K562 (cell line): ENCODE measurements at regions not wholly inside any gene's neighbourhood (a gene's known extent, or its start where the extent isn't known, plus 50 kb on each side); places are given as distances from the start of the nearest gene placed in this dataset.

Experiments used
- ATAC-seq: fragments of 200-7000 bp; cut with Tn5 transposase; 3 replicates; pipeline ENCODE4 v1.9.1; 2020; ENCODE audit warnings: moderate library complexity
- BruUV-seq: library from RNA; stranded (reverse); fragments of 400-500 nt; replicated peaks from 2 replicates; lab custom pipeline; 2021; lab: Mats Ljungman, UMichigan
- CTCF ChIA-PET: fragments of 300-600 bp; formaldehyde crosslinking; extraction: SDS; loops from one replicate; lab custom pipeline; 2021; ENCODE audit warnings: low intra/inter-chr PET ratio; lab: Yijun Ruan, JAX
- POLR2A ChIA-PET: fragments of 300-600, 350-650 bp; sonication (Branson Sonifier 250); formaldehyde crosslinking; extraction: SDS; loops from one replicate; lab custom pipeline; 2021; ENCODE audit warnings: antibody characterized with exemption, inconsistent platforms; lab: Yijun Ruan, JAX
- DNase-seq, 4 experiments: peaks; one replicate each; pipeline versions ENCODE4 v3.0.0 to v3.0.0-alpha.2; 2011 to 2018; ENCODE audit warnings: low spot score in 3 of 4, mixed read lengths in 3 of 4; ENCODE audit errors: extremely low read depth in 1 of 4
- FAIRE-seq: peaks from 2 replicates; lab custom pipeline; 2011; peaks lifted over from hg19 to GRCh38; lab: Jason Lieb, UNC
- H2AFZ ChIP-seq: 2 replicates; pipeline ENCODE4 v1.6.0; 2011; ENCODE audit warnings: low read depth, low read length, control low read depth, inconsistent platforms
- H3K27ac ChIP-seq: fragments of 200-600 bp; 3 replicates; pipeline ENCODE4 v1.8.0; 2011; ENCODE audit warnings: low read depth, mild to moderate bottlenecking, control low read depth, inconsistent platforms, low read length, moderate library complexity, mixed read lengths; ENCODE audit errors: extremely low read depth
- H3K27me3 ChIP-seq, 2 experiments: fragments of 300-600 bp in 1 of 2; 2 replicates in 1 of 2; 3 replicates in 1 of 2; pipeline versions ENCODE4 v1.6.0 to v1.8.0; 2011; ENCODE audit warnings: inconsistent platforms in 2 of 2, low read length in 2 of 2, mild to moderate bottlenecking in 1 of 2, mixed read lengths in 1 of 2, moderate library complexity in 1 of 2; ENCODE audit not compliant: control insufficient read depth in 2 of 2, insufficient read depth in 2 of 2
- H3K36me3 ChIP-seq: fragments of 300-600 bp; 3 replicates; pipeline ENCODE4 v1.8.0; 2011; ENCODE audit warnings: mild to moderate bottlenecking, low read length, inconsistent platforms; ENCODE audit not compliant: control insufficient read depth, insufficient read depth
- H3K4me1 ChIP-seq, 2 experiments: fragments of 200-600 bp in 1 of 2; replicated peaks in 1 of 2; 2 replicates in 1 of 2; 3 replicates in 1 of 2; pipeline versions ENCODE4 v1.5.1 to v1.8.0; 2011; ENCODE audit warnings: inconsistent platforms in 2 of 2, low read length in 2 of 2, mild to moderate bottlenecking in 1 of 2, mixed read lengths in 1 of 2, moderate library complexity in 1 of 2; ENCODE audit not compliant: control insufficient read depth in 2 of 2, insufficient read depth in 2 of 2
- H3K4me2 ChIP-seq: 2 replicates; pipeline ENCODE4 v1.6.1; 2011; ENCODE audit warnings: low read length, control low read depth, inconsistent platforms, mixed read lengths; ENCODE audit not compliant: insufficient read depth
- H3K4me3 ChIP-seq: fragments of 200-600 bp; sonication (generic), shearing (Covaris generic); 2 replicates; pipeline ENCODE4 v1.5.1; 2016; ENCODE audit warnings: control low read depth, inconsistent platforms
- H3K79me2 ChIP-seq: fragments of 200-600 bp; 3 replicates; pipeline ENCODE4 v1.8.0; 2011; ENCODE audit warnings: low read length, inconsistent platforms; ENCODE audit not compliant: control insufficient read depth, insufficient read depth
- H3K9ac ChIP-seq, 2 experiments: 2 replicates each; pipeline versions ENCODE4 v1.6.0 to v1.6.1; 2011; ENCODE audit warnings: low read depth in 2 of 2, low read length in 2 of 2, control low read depth in 1 of 2, inconsistent platforms in 1 of 2, mild to moderate bottlenecking in 1 of 2, mixed read lengths in 1 of 2; ENCODE audit not compliant: insufficient read depth in 1 of 2
- H3K9me1 ChIP-seq: one replicate; pipeline ENCODE4 v1.6.0; 2011; ENCODE audit warnings: inconsistent platforms, mild to moderate bottlenecking, low read length, moderate library complexity; ENCODE audit not compliant: control insufficient read depth, insufficient read depth
- H3K9me3 ChIP-seq: replicated peaks from 2 replicates; pipeline ENCODE4 v1.5.1; 2011; ENCODE audit warnings: low read depth, low read length, inconsistent platforms; ENCODE audit not compliant: control insufficient read depth, insufficient read depth
- H4K20me1 ChIP-seq: replicated peaks from 2 replicates; pipeline ENCODE4 v1.6.1; 2011; ENCODE audit warnings: low read length, inconsistent platforms, mixed read lengths; ENCODE audit not compliant: control insufficient read depth, insufficient read depth
- ARID1B ChIP-seq: fragments of 450-650 bp; IDR thresholded peaks from 2 replicates; pipeline ENCODE4 v1.6.1; 2016; ENCODE audit warnings: antibody characterized with exemption, mild to moderate bottlenecking, inconsistent platforms
- ESRRB ChIP-seq: fragments of 250-450 bp; sonication (Bioruptor Pico); IDR thresholded peaks from 2 replicates; pipeline ENCODE4 v1.5.0; 2020; ENCODE audit warnings: mild to moderate bottlenecking, moderate library complexity, borderline replicate concordance
- GTF2A2 ChIP-seq: IDR thresholded peaks from 2 replicates; pipeline ENCODE4 v1.6.1; 2016; ENCODE audit warnings: mild to moderate bottlenecking, missing genetic modification characterization, missing compliant biosample characterization
- HMBOX1 ChIP-seq: sonication (generic); IDR thresholded peaks from 2 replicates; pipeline ENCODE4 v1.6.1; 2016
- JUNB ChIP-seq: fragments of 450-650 bp; formaldehyde crosslinking; conservative IDR thresholded peaks from 2 replicates; pipeline ENCODE4 v1.4.0; 2020; ENCODE audit warnings: mild to moderate bottlenecking
- MED1 ChIP-seq: sonication (generic); formaldehyde crosslinking; IDR thresholded peaks from 2 replicates; pipeline ENCODE4 v1.8.1; 2023; ENCODE audit warnings: missing genetic modification reagents, borderline replicate concordance
- SLC30A9 ChIP-seq: fragments of 250-450 bp; sonication (Bioruptor Pico); IDR thresholded peaks from 2 replicates; pipeline ENCODE4 v1.8.0; 2022; ENCODE audit warnings: mild to moderate bottlenecking, moderate library complexity
- TEAD4 ChIP-seq, 2 experiments: sonication (generic) in 1 of 2; formaldehyde crosslinking in 1 of 2; IDR thresholded peaks; 2 replicates each; pipeline versions ENCODE4 v1.6.1 to v1.8.0; 2012 to 2022; ENCODE audit warnings: borderline replicate concordance in 1 of 2, inconsistent platforms in 1 of 2, low read length in 1 of 2, mild to moderate bottlenecking in 1 of 2, missing genetic modification reagents in 1 of 2
- U2AF2 ChIP-seq: fragments of 200-400 bp; formaldehyde crosslinking; optimal IDR thresholded peaks from 2 replicates; pipeline ENCODE3; 2017; ENCODE audit warnings: low read depth, mild to moderate bottlenecking, low read length
- ZNF12 ChIP-seq: sonication (generic); formaldehyde crosslinking; IDR thresholded peaks from 2 replicates; pipeline ENCODE4 v1.4.0; 2020; ENCODE audit warnings: mild to moderate bottlenecking, missing genetic modification reagents
- WGBS: fragments of 100-300 bp; shearing (Covaris generic); methylation state at CpG from one replicate; pipeline ENCODE4 v1.1.6; 2016; ENCODE audit warnings: low coverage, mixed read lengths; ENCODE audit not compliant: insufficient coverage; ENCODE audit errors: missing lambda C conversion rate; 5-methylcytosine and 5-hydroxymethylcytosine counted together
- in situ Hi-C: fragments of 300-500 bp; cut with MboI; formaldehyde crosslinking; loops from 4 replicates; pipeline ENCODE4 v1.15.0; 2018; ENCODE audit warnings: inconsistent platforms, mixed read lengths
- intact Hi-C: fragments of 100-400 bp; cut with micrococcal nuclease; formaldehyde crosslinking; loops from 2 replicates; pipeline ENCODE4 v1.14.2; 2022
- TF ChIP-seq, protein P1 (sequence below): sonication (generic); formaldehyde crosslinking; IDR thresholded peaks from 2 replicates; pipeline ENCODE4 v1.8.0; 2022; ENCODE audit warnings: mild to moderate bottlenecking, missing genetic modification reagents
- TF ChIP-seq, protein P2 (sequence below): fragments of 250-450 bp; sonication (Bioruptor Pico); IDR thresholded peaks from 2 replicates; pipeline ENCODE4 v1.4.0; 2020

DNA sequence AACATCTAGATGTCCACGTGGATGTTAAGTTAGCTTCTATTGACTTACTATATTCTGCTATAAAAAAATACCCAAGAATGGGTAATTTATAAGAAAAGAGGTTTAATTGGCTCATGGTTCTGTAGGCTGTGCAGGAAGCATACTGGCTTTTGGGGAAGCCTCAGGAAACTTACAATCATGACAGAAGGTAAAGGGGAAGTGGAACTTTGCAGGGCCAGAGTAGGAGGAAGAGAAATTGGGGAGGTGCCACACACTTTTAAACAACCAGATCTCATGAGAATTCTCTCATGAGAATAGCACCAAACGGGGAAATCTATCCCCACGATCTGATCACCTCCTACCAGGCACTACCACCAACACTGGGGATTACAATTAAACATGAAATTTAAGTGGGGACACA lies 689.3 kb downstream of the METTL15 start:
- BruUV-seq = no TSS peak
- H3K27ac ChIP-seq = no peak overlapping the region
- ChIA-PET POLR2A (no interaction called here), CTCF (no interaction called here)
- ATAC-seq (no peak), DNase-seq (no peak), FAIRE-seq (no peak)
- intact Hi-C loops (no loop called here), in situ Hi-C loops (no loop called here)
- no peaks in the 10 kb centered on the region for H3K9me3 ChIP-seq
- H3K79me2 ChIP-seq = no peaks in the 10 kb centered on the region
- H2AFZ ChIP-seq = no peak overlapping the region
- 3% methylated on average over 3 of the region's 3 CpGs for WGBS
- no peak overlapping the region for H3K9ac ChIP-seq
- no peaks in the 10 kb centered on the region for H3K4me1 ChIP-seq
- H3K9me1 ChIP-seq = no peaks in the 10 kb centered on the region
- no peaks in the 10 kb centered on the region for H4K20me1 ChIP-seq
- no peaks in the 10 kb centered on the region for H3K36me3 ChIP-seq
- no peaks in the 10 kb centered on the region for H3K27me3 ChIP-seq
- no peak overlapping the region for H3K4me2 ChIP-seq
- H3K4me3 ChIP-seq = no peak overlapping the region
- TF ChIP-seq SLC30A9 (CRISPR knock-in tag) (no peak), GTF2A2 (tag) (no peak), ZNF12 (CRISPR knock-in tag) (no peak), TEAD4 (IDR thresholded peaks at IDR 0.05; ENCODE audit: low read length) (no peak), TEAD4 (CRISPR knock-in tag; IDR thresholded peaks at IDR 0.05; ENCODE audit: borderline replicate concordance) (no peak), U2AF2 (no peak), HMBOX1 (no peak), ARID1B (no peak), JUNB (CRISPR knock-in tag) (no peak), MED1 (CRISPR knock-in tag) (no peak), ESRRB (CRISPR knock-in tag) (no peak)
- TF ChIP-seq, protein P1, sequence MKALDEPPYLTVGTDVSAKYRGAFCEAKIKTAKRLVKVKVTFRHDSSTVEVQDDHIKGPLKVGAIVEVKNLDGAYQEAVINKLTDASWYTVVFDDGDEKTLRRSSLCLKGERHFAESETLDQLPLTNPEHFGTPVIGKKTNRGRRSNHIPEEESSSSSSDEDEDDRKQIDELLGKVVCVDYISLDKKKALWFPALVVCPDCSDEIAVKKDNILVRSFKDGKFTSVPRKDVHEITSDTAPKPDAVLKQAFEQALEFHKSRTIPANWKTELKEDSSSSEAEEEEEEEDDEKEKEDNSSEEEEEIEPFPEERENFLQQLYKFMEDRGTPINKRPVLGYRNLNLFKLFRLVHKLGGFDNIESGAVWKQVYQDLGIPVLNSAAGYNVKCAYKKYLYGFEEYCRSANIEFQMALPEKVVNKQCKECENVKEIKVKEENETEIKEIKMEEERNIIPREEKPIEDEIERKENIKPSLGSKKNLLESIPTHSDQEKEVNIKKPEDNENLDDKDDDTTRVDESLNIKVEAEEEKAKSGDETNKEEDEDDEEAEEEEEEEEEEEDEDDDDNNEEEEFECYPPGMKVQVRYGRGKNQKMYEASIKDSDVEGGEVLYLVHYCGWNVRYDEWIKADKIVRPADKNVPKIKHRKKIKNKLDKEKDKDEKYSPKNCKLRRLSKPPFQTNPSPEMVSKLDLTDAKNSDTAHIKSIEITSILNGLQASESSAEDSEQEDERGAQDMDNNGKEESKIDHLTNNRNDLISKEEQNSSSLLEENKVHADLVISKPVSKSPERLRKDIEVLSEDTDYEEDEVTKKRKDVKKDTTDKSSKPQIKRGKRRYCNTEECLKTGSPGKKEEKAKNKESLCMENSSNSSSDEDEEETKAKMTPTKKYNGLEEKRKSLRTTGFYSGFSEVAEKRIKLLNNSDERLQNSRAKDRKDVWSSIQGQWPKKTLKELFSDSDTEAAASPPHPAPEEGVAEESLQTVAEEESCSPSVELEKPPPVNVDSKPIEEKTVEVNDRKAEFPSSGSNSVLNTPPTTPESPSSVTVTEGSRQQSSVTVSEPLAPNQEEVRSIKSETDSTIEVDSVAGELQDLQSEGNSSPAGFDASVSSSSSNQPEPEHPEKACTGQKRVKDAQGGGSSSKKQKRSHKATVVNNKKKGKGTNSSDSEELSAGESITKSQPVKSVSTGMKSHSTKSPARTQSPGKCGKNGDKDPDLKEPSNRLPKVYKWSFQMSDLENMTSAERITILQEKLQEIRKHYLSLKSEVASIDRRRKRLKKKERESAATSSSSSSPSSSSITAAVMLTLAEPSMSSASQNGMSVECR = no peak
- TF ChIP-seq, protein P2, sequence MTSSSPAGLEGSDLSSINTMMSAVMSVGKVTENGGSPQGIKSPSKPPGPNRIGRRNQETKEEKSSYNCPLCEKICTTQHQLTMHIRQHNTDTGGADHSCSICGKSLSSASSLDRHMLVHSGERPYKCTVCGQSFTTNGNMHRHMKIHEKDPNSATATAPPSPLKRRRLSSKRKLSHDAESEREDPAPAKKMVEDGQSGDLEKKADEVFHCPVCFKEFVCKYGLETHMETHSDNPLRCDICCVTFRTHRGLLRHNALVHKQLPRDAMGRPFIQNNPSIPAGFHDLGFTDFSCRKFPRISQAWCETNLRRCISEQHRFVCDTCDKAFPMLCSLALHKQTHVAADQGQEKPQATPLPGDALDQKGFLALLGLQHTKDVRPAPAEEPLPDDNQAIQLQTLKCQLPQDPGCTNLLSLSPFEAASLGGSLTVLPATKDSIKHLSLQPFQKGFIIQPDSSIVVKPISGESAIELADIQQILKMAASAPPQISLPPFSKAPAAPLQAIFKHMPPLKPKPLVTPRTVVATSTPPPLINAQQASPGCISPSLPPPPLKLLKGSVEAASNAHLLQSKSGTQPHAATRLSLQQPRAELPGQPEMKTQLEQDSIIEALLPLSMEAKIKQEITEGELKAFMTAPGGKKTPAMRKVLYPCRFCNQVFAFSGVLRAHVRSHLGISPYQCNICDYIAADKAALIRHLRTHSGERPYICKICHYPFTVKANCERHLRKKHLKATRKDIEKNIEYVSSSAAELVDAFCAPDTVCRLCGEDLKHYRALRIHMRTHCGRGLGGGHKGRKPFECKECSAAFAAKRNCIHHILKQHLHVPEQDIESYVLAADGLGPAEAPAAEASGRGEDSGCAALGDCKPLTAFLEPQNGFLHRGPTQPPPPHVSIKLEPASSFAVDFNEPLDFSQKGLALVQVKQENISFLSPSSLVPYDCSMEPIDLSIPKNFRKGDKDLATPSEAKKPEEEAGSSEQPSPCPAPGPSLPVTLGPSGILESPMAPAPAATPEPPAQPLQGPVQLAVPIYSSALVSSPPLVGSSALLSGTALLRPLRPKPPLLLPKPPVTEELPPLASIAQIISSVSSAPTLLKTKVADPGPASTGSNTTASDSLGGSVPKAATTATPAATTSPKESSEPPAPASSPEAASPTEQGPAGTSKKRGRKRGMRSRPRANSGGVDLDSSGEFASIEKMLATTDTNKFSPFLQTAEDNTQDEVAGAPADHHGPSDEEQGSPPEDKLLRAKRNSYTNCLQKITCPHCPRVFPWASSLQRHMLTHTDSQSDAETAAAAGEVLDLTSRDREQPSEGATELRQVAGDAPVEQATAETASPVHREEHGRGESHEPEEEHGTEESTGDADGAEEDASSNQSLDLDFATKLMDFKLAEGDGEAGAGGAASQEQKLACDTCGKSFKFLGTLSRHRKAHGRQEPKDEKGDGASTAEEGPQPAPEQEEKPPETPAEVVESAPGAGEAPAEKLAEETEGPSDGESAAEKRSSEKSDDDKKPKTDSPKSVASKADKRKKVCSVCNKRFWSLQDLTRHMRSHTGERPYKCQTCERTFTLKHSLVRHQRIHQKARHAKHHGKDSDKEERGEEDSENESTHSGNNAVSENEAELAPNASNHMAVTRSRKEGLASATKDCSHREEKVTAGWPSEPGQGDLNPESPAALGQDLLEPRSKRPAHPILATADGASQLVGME (CRISPR knock-in tag) = no peak
